K562 (cell line): ENCODE measurements at regions not wholly inside any gene's neighbourhood (a gene's known extent, or its start where the extent isn't known, plus 50 kb on each side); places are given as distances from the start of the nearest gene placed in this dataset.

Source experiments
- ATAC-seq: fragments of 200-7000 bp; cut with Tn5 transposase; 3 replicates; pipeline ENCODE4 v1.9.1; 2020; ENCODE audit warnings: moderate library complexity
- BruUV-seq: library from RNA; stranded (reverse); fragments of 400-500 nt; replicated peaks from 2 replicates; lab custom pipeline; 2021; lab: Mats Ljungman, UMichigan
- CTCF ChIA-PET: fragments of 300-600 bp; formaldehyde crosslinking; extraction: SDS; loops from one replicate; lab custom pipeline; 2021; ENCODE audit warnings: low intra/inter-chr PET ratio; lab: Yijun Ruan, JAX
- POLR2A ChIA-PET: fragments of 300-600, 350-650 bp; sonication (Branson Sonifier 250); formaldehyde crosslinking; extraction: SDS; loops from one replicate; lab custom pipeline; 2021; ENCODE audit warnings: antibody characterized with exemption, inconsistent platforms; lab: Yijun Ruan, JAX
- DNase-seq, 4 experiments: peaks; one replicate each; pipeline versions ENCODE4 v3.0.0 to v3.0.0-alpha.2; 2011 to 2018; ENCODE audit warnings: low spot score in 3 of 4, mixed read lengths in 3 of 4; ENCODE audit errors: extremely low read depth in 1 of 4
- FAIRE-seq: peaks from 2 replicates; lab custom pipeline; 2011; peaks lifted over from hg19 to GRCh38; lab: Jason Lieb, UNC
- H2AFZ ChIP-seq: 2 replicates; pipeline ENCODE4 v1.6.0; 2011; ENCODE audit warnings: low read depth, low read length, control low read depth, inconsistent platforms
- H3K27ac ChIP-seq: fragments of 200-600 bp; 3 replicates; pipeline ENCODE4 v1.8.0; 2011; ENCODE audit warnings: low read depth, mild to moderate bottlenecking, control low read depth, inconsistent platforms, low read length, moderate library complexity, mixed read lengths; ENCODE audit errors: extremely low read depth
- H3K27me3 ChIP-seq, 2 experiments: fragments of 300-600 bp in 1 of 2; 2 replicates in 1 of 2; 3 replicates in 1 of 2; pipeline versions ENCODE4 v1.6.0 to v1.8.0; 2011; ENCODE audit warnings: inconsistent platforms in 2 of 2, low read length in 2 of 2, mild to moderate bottlenecking in 1 of 2, mixed read lengths in 1 of 2, moderate library complexity in 1 of 2; ENCODE audit not compliant: control insufficient read depth in 2 of 2, insufficient read depth in 2 of 2
- H3K36me3 ChIP-seq: fragments of 300-600 bp; 3 replicates; pipeline ENCODE4 v1.8.0; 2011; ENCODE audit warnings: mild to moderate bottlenecking, low read length, inconsistent platforms; ENCODE audit not compliant: control insufficient read depth, insufficient read depth
- H3K4me1 ChIP-seq, 2 experiments: fragments of 200-600 bp in 1 of 2; replicated peaks in 1 of 2; 2 replicates in 1 of 2; 3 replicates in 1 of 2; pipeline versions ENCODE4 v1.5.1 to v1.8.0; 2011; ENCODE audit warnings: inconsistent platforms in 2 of 2, low read length in 2 of 2, mild to moderate bottlenecking in 1 of 2, mixed read lengths in 1 of 2, moderate library complexity in 1 of 2; ENCODE audit not compliant: control insufficient read depth in 2 of 2, insufficient read depth in 2 of 2
- H3K4me2 ChIP-seq: 2 replicates; pipeline ENCODE4 v1.6.1; 2011; ENCODE audit warnings: low read length, control low read depth, inconsistent platforms, mixed read lengths; ENCODE audit not compliant: insufficient read depth
- H3K4me3 ChIP-seq: fragments of 200-600 bp; sonication (generic), shearing (Covaris generic); 2 replicates; pipeline ENCODE4 v1.5.1; 2016; ENCODE audit warnings: control low read depth, inconsistent platforms
- H3K79me2 ChIP-seq: fragments of 200-600 bp; 3 replicates; pipeline ENCODE4 v1.8.0; 2011; ENCODE audit warnings: low read length, inconsistent platforms; ENCODE audit not compliant: control insufficient read depth, insufficient read depth
- H3K9ac ChIP-seq, 2 experiments: 2 replicates each; pipeline versions ENCODE4 v1.6.0 to v1.6.1; 2011; ENCODE audit warnings: low read depth in 2 of 2, low read length in 2 of 2, control low read depth in 1 of 2, inconsistent platforms in 1 of 2, mild to moderate bottlenecking in 1 of 2, mixed read lengths in 1 of 2; ENCODE audit not compliant: insufficient read depth in 1 of 2
- H3K9me1 ChIP-seq: one replicate; pipeline ENCODE4 v1.6.0; 2011; ENCODE audit warnings: inconsistent platforms, mild to moderate bottlenecking, low read length, moderate library complexity; ENCODE audit not compliant: control insufficient read depth, insufficient read depth
- H3K9me3 ChIP-seq: replicated peaks from 2 replicates; pipeline ENCODE4 v1.5.1; 2011; ENCODE audit warnings: low read depth, low read length, inconsistent platforms; ENCODE audit not compliant: control insufficient read depth, insufficient read depth
- H4K20me1 ChIP-seq: replicated peaks from 2 replicates; pipeline ENCODE4 v1.6.1; 2011; ENCODE audit warnings: low read length, inconsistent platforms, mixed read lengths; ENCODE audit not compliant: control insufficient read depth, insufficient read depth
- EP300 ChIP-seq: IDR thresholded peaks from 2 replicates; pipeline ENCODE4 v1.6.1; 2012; ENCODE audit warnings: low read length, improper control_type of control experiment
- HDGF ChIP-seq: fragments of 450-650 bp; IDR thresholded peaks from 2 replicates; pipeline ENCODE4 v1.6.1; 2016
- HINFP ChIP-seq: fragments of 450-650 bp; conservative IDR thresholded peaks from 2 replicates; pipeline ENCODE4 v1.6.1; 2016; ENCODE audit warnings: missing genetic modification characterization, low read depth, mild to moderate bottlenecking, control low read depth, missing compliant biosample characterization
- HNRNPK ChIP-seq: fragments of 200-400 bp; formaldehyde crosslinking; IDR thresholded peaks from one replicate; pipeline ENCODE4 v1.6.1; 2018; ENCODE audit warnings: mild to moderate bottlenecking, low read depth, low read length; ENCODE audit not compliant: poor library complexity, severe bottlenecking
- HNRNPL ChIP-seq: fragments of 200-400 bp; formaldehyde crosslinking; IDR thresholded peaks from 2 replicates; pipeline ENCODE4 v1.6.1; 2017; ENCODE audit warnings: low read depth, mild to moderate bottlenecking, low read length
- KAT2B ChIP-seq: IDR thresholded peaks from one replicate; pipeline ENCODE4 v1.6.1; 2012; ENCODE audit warnings: low read depth, mild to moderate bottlenecking, control low read depth, inconsistent platforms, low read length, moderate library complexity
- MAZ ChIP-seq, 2 experiments: fragments of 450-650 bp in 1 of 2; sonication (generic) in 1 of 2; formaldehyde crosslinking; IDR thresholded peaks in 1 of 2; conservative IDR thresholded peaks in 1 of 2; 2 replicates each; pipeline versions ENCODE4 v1.4.0 to v1.5.0; 2020; ENCODE audit warnings: mild to moderate bottlenecking in 1 of 2, missing genetic modification reagents in 1 of 2
- NBN ChIP-seq: fragments of 450-650 bp; IDR thresholded peaks from 2 replicates; pipeline ENCODE4 v1.6.1; 2016; ENCODE audit warnings: low read depth, mild to moderate bottlenecking
- NCOR1 ChIP-seq: fragments of 450-650 bp; IDR thresholded peaks from 2 replicates; pipeline ENCODE4 v1.6.1; 2016; ENCODE audit warnings: mild to moderate bottlenecking, moderate library complexity
- NFYB ChIP-seq: IDR thresholded peaks from 2 replicates; pipeline ENCODE4 v1.6.1; 2011; ENCODE audit warnings: mild to moderate bottlenecking, moderate library complexity; ENCODE audit not compliant: insufficient read length; ENCODE audit errors: extremely low read depth
- NR4A1 ChIP-seq, 2 experiments: fragments of 250-450 bp in 1 of 2; fragments of 450-650 bp in 1 of 2; sonication (Bioruptor Pico) in 1 of 2; IDR thresholded peaks; 2 replicates each; pipeline versions ENCODE4 v1.4.0 to v1.6.1; 2016 to 2020; ENCODE audit warnings: mild to moderate bottlenecking in 2 of 2, missing compliant biosample characterization in 1 of 2, missing genetic modification characterization in 1 of 2, moderate library complexity in 1 of 2
- OTX1 ChIP-seq: fragments of 450-650 bp; formaldehyde crosslinking; IDR thresholded peaks from 2 replicates; pipeline ENCODE4 v1.4.0; 2022; ENCODE audit warnings: mild to moderate bottlenecking
- PREB ChIP-seq: sonication (generic); formaldehyde crosslinking; IDR thresholded peaks from 2 replicates; pipeline ENCODE4 v1.8.1; 2023; ENCODE audit warnings: mild to moderate bottlenecking, missing genetic modification reagents
- RAD51 ChIP-seq: fragments of 450-650 bp; IDR thresholded peaks from 2 replicates; pipeline ENCODE4 v1.7.1; 2016; ENCODE audit warnings: low read depth, mild to moderate bottlenecking, borderline replicate concordance
- RBBP5 ChIP-seq: fragments of 200-600 bp; sonication (generic); IDR thresholded peaks from 2 replicates; pipeline ENCODE4 v1.6.1; 2012; ENCODE audit warnings: borderline replicate concordance, mild to moderate bottlenecking, low read length, control low read depth, inconsistent platforms; ENCODE audit not compliant: insufficient read depth, poor library complexity, severe bottlenecking
- SIN3A ChIP-seq, 2 experiments: fragments of 150-350 bp in 1 of 2; IDR thresholded peaks; 2 replicates each; pipeline ENCODE4 v1.6.1; 2011 to 2016; ENCODE audit warnings: borderline replicate concordance in 2 of 2, low read depth in 2 of 2, low read length in 2 of 2, mild to moderate bottlenecking in 2 of 2, moderate library complexity in 2 of 2; ENCODE audit not compliant: control insufficient read depth in 1 of 2
- TEAD4 ChIP-seq, 2 experiments: sonication (generic) in 1 of 2; formaldehyde crosslinking in 1 of 2; IDR thresholded peaks; 2 replicates each; pipeline versions ENCODE4 v1.6.1 to v1.8.0; 2012 to 2022; ENCODE audit warnings: borderline replicate concordance in 1 of 2, inconsistent platforms in 1 of 2, low read length in 1 of 2, mild to moderate bottlenecking in 1 of 2, missing genetic modification reagents in 1 of 2
- YBX1 ChIP-seq: fragments of 450-650 bp; IDR thresholded peaks from 2 replicates; pipeline ENCODE4 v1.7.1; 2016; ENCODE audit warnings: mild to moderate bottlenecking
- ZBED1 ChIP-seq: IDR thresholded peaks from 2 replicates; pipeline ENCODE4 v1.6.1; 2014
- ZNF668 ChIP-seq: fragments of 250-450 bp; sonication (Bioruptor Pico); IDR thresholded peaks from 2 replicates; pipeline ENCODE4 v1.8.0; 2022; ENCODE audit warnings: mild to moderate bottlenecking, inconsistent platforms
- WGBS: fragments of 100-300 bp; shearing (Covaris generic); methylation state at CpG from one replicate; pipeline ENCODE4 v1.1.6; 2016; ENCODE audit warnings: low coverage, mixed read lengths; ENCODE audit not compliant: insufficient coverage; ENCODE audit errors: missing lambda C conversion rate; 5-methylcytosine and 5-hydroxymethylcytosine counted together
- in situ Hi-C: fragments of 300-500 bp; cut with MboI; formaldehyde crosslinking; loops from 4 replicates; pipeline ENCODE4 v1.15.0; 2018; ENCODE audit warnings: inconsistent platforms, mixed read lengths
- intact Hi-C: fragments of 100-400 bp; cut with micrococcal nuclease; formaldehyde crosslinking; loops from 2 replicates; pipeline ENCODE4 v1.14.2; 2022

- Histone ChIP-seq H3K27me3 (peaks cover 16 to 34% of the 10 kb centered on the region in 2 experiments), H3K9ac (no peak overlapping the region), H4K20me1 (peaks cover 11% of the 10 kb centered on the region), H3K79me2 (no peaks in the 10 kb centered on the region), H3K4me1 (no peaks in the 10 kb centered on the region), H3K4me2 (no peak overlapping the region), H3K27ac (no peak overlapping the region), H3K36me3 (no peaks in the 10 kb centered on the region), H3K9me3 (no peaks in the 10 kb centered on the region), H2AFZ (no peak overlapping the region), H3K9me1 (no peaks in the 10 kb centered on the region), H3K4me3 (no peak overlapping the region)
- 0% methylated on average over 6 of the region's 6 CpGs for WGBS
- ATAC-seq (no peak), FAIRE-seq (no peak), DNase-seq (no peak)
- in situ Hi-C loops (no loop called here), intact Hi-C loops (no loop called here)
- TF ChIP-seq KAT2B (no peak), NFYB (no peak), ZNF668 (CRISPR knock-in tag) (no peak), OTX1 (CRISPR knock-in tag) (no peak), NBN (no peak), NCOR1 (no peak), RAD51 (no peak), EP300 (no peak), HDGF (no peak), HINFP (tag) (no peak), RBBP5 (no peak), HNRNPK (no peak), MAZ (CRISPR knock-in tag; conservative IDR thresholded peaks at IDR 0.05 in 1 of 2, IDR thresholded peaks at IDR 0.05 in 1 of 2) (no peak), ZBED1 (no peak), PREB (CRISPR knock-in tag) (no peak), TEAD4 (IDR thresholded peaks at IDR 0.05; ENCODE audit: low read length) (no peak), TEAD4 (CRISPR knock-in tag; IDR thresholded peaks at IDR 0.05; ENCODE audit: borderline replicate concordance) (no peak), HNRNPL (no peak), NR4A1 (CRISPR knock-in tag; IDR thresholded peaks at IDR 0.05) (no peak), NR4A1 (tag; IDR thresholded peaks at IDR 0.05) (no peak), YBX1 (no peak), SIN3A (IDR thresholded peaks at IDR 0.05; ENCODE audit: borderline replicate concordance in 2 of 2, control insufficient read depth in 1 of 2, low read depth in 2 of 2, low read length in 2 of 2) (no peak)
- BruUV-seq = no TSS peak
- CTCF ChIA-PET = no interaction called here
- POLR2A ChIA-PET = no interaction called here
Observed at GRCh38 chr5:2194236-2194555, 311.5 kb upstream of the IRX4 start.
